Neural cell (in vitro differentiated cells): ENCODE measurements at regions not wholly inside any gene's neighbourhood (a gene's known extent, or its start where the extent isn't known, plus 50 kb on each side); places are given as distances from the start of the nearest gene placed in this dataset.

Source experiments
- CTCF ChIP-seq: fragments of 450-650 bp; IDR thresholded peaks from 2 replicates; pipeline ENCODE4 v1.5.1; 2014; ENCODE audit warnings: antibody characterized with exemption, mild to moderate bottlenecking, moderate library complexity; ENCODE audit not compliant: poor library complexity, severe bottlenecking
- TF ChIP-seq, protein P1 (sequence below): IDR thresholded peaks from 2 replicates; pipeline ENCODE4 v1.6.1; 2012; ENCODE audit warnings: borderline replicate concordance

GRCh38 chr2:175399326-175399725 lies 217.8 kb upstream of the ATP5MC3 start:
- no peak for TF ChIP-seq CTCF
- TF ChIP-seq, protein P1, sequence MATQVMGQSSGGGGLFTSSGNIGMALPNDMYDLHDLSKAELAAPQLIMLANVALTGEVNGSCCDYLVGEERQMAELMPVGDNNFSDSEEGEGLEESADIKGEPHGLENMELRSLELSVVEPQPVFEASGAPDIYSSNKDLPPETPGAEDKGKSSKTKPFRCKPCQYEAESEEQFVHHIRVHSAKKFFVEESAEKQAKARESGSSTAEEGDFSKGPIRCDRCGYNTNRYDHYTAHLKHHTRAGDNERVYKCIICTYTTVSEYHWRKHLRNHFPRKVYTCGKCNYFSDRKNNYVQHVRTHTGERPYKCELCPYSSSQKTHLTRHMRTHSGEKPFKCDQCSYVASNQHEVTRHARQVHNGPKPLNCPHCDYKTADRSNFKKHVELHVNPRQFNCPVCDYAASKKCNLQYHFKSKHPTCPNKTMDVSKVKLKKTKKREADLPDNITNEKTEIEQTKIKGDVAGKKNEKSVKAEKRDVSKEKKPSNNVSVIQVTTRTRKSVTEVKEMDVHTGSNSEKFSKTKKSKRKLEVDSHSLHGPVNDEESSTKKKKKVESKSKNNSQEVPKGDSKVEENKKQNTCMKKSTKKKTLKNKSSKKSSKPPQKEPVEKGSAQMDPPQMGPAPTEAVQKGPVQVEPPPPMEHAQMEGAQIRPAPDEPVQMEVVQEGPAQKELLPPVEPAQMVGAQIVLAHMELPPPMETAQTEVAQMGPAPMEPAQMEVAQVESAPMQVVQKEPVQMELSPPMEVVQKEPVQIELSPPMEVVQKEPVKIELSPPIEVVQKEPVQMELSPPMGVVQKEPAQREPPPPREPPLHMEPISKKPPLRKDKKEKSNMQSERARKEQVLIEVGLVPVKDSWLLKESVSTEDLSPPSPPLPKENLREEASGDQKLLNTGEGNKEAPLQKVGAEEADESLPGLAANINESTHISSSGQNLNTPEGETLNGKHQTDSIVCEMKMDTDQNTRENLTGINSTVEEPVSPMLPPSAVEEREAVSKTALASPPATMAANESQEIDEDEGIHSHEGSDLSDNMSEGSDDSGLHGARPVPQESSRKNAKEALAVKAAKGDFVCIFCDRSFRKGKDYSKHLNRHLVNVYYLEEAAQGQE: no peak
